Gastroesophageal sphincter (tissue), 3 donors: ENCODE measurements at regions not wholly inside any gene's neighbourhood (a gene's known extent, or its start where the extent isn't known, plus 50 kb on each side); places are given as distances from the start of the nearest gene placed in this dataset.

ENCODE experiments used
- EP300 ChIP-seq: sonication (generic); formaldehyde crosslinking; IDR thresholded peaks from one replicate; pipeline ENCODE4 v1.6.1; 2017; ENCODE audit warnings: antibody characterized with exemption, mild to moderate bottlenecking
- POLR2A ChIP-seq, 2 donors: fragments of 450-650 bp; IDR thresholded peaks; one replicate each; pipeline ENCODE4 v1.6.1; 2017; ENCODE audit warnings: antibody characterized with exemption in 2 of 2, mild to moderate bottlenecking in 2 of 2, moderate library complexity in 1 of 2
- POLR2AphosphoS5 ChIP-seq: sonication (generic); formaldehyde crosslinking; IDR thresholded peaks from one replicate; pipeline ENCODE4 v1.6.1; 2017; ENCODE audit warnings: antibody characterized with exemption
- TF ChIP-seq, protein P1 (sequence below), 4 experiments: fragments of 200-600 bp in 2 of 4; fragments of 450-650 bp in 2 of 4; sonication (generic) in 1 of 4; IDR thresholded peaks; one replicate each; pipeline ENCODE4 v1.5.1; 2017 to 2019; ENCODE audit warnings: antibody characterized with exemption in 4 of 4, mild to moderate bottlenecking in 2 of 4, moderate library complexity in 2 of 4

DNA sequence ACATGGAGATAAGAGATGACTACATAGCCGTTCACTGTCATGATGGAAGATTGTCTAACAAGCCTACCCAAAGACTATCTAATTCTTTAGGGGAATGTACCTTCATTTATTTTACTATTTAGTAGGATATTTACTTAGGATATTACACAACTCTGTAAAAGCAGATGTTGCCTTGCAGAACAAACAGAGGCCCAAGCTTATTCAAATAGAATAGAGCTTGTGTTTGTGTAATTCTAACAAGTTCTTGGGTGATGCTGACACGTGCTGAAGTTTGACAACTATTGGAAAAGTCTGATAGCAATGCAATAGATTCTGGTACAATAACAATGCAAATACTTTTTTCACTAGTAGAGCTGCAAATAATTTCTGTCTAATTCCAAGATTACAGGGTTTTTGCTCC lies 447.6 kb downstream of the TOX3 start:
- no peak for TF ChIP-seq POLR2AphosphoS5
- TF ChIP-seq, protein P1, sequence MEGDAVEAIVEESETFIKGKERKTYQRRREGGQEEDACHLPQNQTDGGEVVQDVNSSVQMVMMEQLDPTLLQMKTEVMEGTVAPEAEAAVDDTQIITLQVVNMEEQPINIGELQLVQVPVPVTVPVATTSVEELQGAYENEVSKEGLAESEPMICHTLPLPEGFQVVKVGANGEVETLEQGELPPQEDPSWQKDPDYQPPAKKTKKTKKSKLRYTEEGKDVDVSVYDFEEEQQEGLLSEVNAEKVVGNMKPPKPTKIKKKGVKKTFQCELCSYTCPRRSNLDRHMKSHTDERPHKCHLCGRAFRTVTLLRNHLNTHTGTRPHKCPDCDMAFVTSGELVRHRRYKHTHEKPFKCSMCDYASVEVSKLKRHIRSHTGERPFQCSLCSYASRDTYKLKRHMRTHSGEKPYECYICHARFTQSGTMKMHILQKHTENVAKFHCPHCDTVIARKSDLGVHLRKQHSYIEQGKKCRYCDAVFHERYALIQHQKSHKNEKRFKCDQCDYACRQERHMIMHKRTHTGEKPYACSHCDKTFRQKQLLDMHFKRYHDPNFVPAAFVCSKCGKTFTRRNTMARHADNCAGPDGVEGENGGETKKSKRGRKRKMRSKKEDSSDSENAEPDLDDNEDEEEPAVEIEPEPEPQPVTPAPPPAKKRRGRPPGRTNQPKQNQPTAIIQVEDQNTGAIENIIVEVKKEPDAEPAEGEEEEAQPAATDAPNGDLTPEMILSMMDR (IDR thresholded peaks at IDR 0.05), result no peak
- TF ChIP-seq EP300, result no peak
- no peak for TF ChIP-seq POLR2A (IDR thresholded peaks at IDR 0.05)
